K562 (cell line): ENCODE measurements at regions not wholly inside any gene's neighbourhood (a gene's known extent, or its start where the extent isn't known, plus 50 kb on each side); places are given as distances from the start of the nearest gene placed in this dataset.

Experiments used
- ATAC-seq: fragments of 200-7000 bp; cut with Tn5 transposase; 3 replicates; pipeline ENCODE4 v1.9.1; 2020; ENCODE audit warnings: moderate library complexity
- BruUV-seq: library from RNA; stranded (reverse); fragments of 400-500 nt; replicated peaks from 2 replicates; lab custom pipeline; 2021; lab: Mats Ljungman, UMichigan
- CTCF ChIA-PET: fragments of 300-600 bp; formaldehyde crosslinking; extraction: SDS; loops from one replicate; lab custom pipeline; 2021; ENCODE audit warnings: low intra/inter-chr PET ratio; lab: Yijun Ruan, JAX
- POLR2A ChIA-PET: fragments of 300-600, 350-650 bp; sonication (Branson Sonifier 250); formaldehyde crosslinking; extraction: SDS; loops from one replicate; lab custom pipeline; 2021; ENCODE audit warnings: antibody characterized with exemption, inconsistent platforms; lab: Yijun Ruan, JAX
- DNase-seq, 4 experiments: peaks; one replicate each; pipeline versions ENCODE4 v3.0.0 to v3.0.0-alpha.2; 2011 to 2018; ENCODE audit warnings: low spot score in 3 of 4, mixed read lengths in 3 of 4; ENCODE audit errors: extremely low read depth in 1 of 4
- FAIRE-seq: peaks from 2 replicates; lab custom pipeline; 2011; peaks lifted over from hg19 to GRCh38; lab: Jason Lieb, UNC
- H2AFZ ChIP-seq: 2 replicates; pipeline ENCODE4 v1.6.0; 2011; ENCODE audit warnings: low read depth, low read length, control low read depth, inconsistent platforms
- H3K27ac ChIP-seq: fragments of 200-600 bp; 3 replicates; pipeline ENCODE4 v1.8.0; 2011; ENCODE audit warnings: low read depth, mild to moderate bottlenecking, control low read depth, inconsistent platforms, low read length, moderate library complexity, mixed read lengths; ENCODE audit errors: extremely low read depth
- H3K27me3 ChIP-seq, 2 experiments: fragments of 300-600 bp in 1 of 2; 2 replicates in 1 of 2; 3 replicates in 1 of 2; pipeline versions ENCODE4 v1.6.0 to v1.8.0; 2011; ENCODE audit warnings: inconsistent platforms in 2 of 2, low read length in 2 of 2, mild to moderate bottlenecking in 1 of 2, mixed read lengths in 1 of 2, moderate library complexity in 1 of 2; ENCODE audit not compliant: control insufficient read depth in 2 of 2, insufficient read depth in 2 of 2
- H3K36me3 ChIP-seq: fragments of 300-600 bp; 3 replicates; pipeline ENCODE4 v1.8.0; 2011; ENCODE audit warnings: mild to moderate bottlenecking, low read length, inconsistent platforms; ENCODE audit not compliant: control insufficient read depth, insufficient read depth
- H3K4me1 ChIP-seq, 2 experiments: fragments of 200-600 bp in 1 of 2; replicated peaks in 1 of 2; 2 replicates in 1 of 2; 3 replicates in 1 of 2; pipeline versions ENCODE4 v1.5.1 to v1.8.0; 2011; ENCODE audit warnings: inconsistent platforms in 2 of 2, low read length in 2 of 2, mild to moderate bottlenecking in 1 of 2, mixed read lengths in 1 of 2, moderate library complexity in 1 of 2; ENCODE audit not compliant: control insufficient read depth in 2 of 2, insufficient read depth in 2 of 2
- H3K4me2 ChIP-seq: 2 replicates; pipeline ENCODE4 v1.6.1; 2011; ENCODE audit warnings: low read length, control low read depth, inconsistent platforms, mixed read lengths; ENCODE audit not compliant: insufficient read depth
- H3K4me3 ChIP-seq: fragments of 200-600 bp; sonication (generic), shearing (Covaris generic); 2 replicates; pipeline ENCODE4 v1.5.1; 2016; ENCODE audit warnings: control low read depth, inconsistent platforms
- H3K79me2 ChIP-seq: fragments of 200-600 bp; 3 replicates; pipeline ENCODE4 v1.8.0; 2011; ENCODE audit warnings: low read length, inconsistent platforms; ENCODE audit not compliant: control insufficient read depth, insufficient read depth
- H3K9ac ChIP-seq, 2 experiments: 2 replicates each; pipeline versions ENCODE4 v1.6.0 to v1.6.1; 2011; ENCODE audit warnings: low read depth in 2 of 2, low read length in 2 of 2, control low read depth in 1 of 2, inconsistent platforms in 1 of 2, mild to moderate bottlenecking in 1 of 2, mixed read lengths in 1 of 2; ENCODE audit not compliant: insufficient read depth in 1 of 2
- H3K9me1 ChIP-seq: one replicate; pipeline ENCODE4 v1.6.0; 2011; ENCODE audit warnings: inconsistent platforms, mild to moderate bottlenecking, low read length, moderate library complexity; ENCODE audit not compliant: control insufficient read depth, insufficient read depth
- H3K9me3 ChIP-seq: replicated peaks from 2 replicates; pipeline ENCODE4 v1.5.1; 2011; ENCODE audit warnings: low read depth, low read length, inconsistent platforms; ENCODE audit not compliant: control insufficient read depth, insufficient read depth
- H4K20me1 ChIP-seq: replicated peaks from 2 replicates; pipeline ENCODE4 v1.6.1; 2011; ENCODE audit warnings: low read length, inconsistent platforms, mixed read lengths; ENCODE audit not compliant: control insufficient read depth, insufficient read depth
- BACH1 ChIP-seq: fragments of 200-800 bp; sonication (Bioruptor generic); IDR thresholded peaks from 2 replicates; pipeline ENCODE4 v1.6.1; 2016; ENCODE audit warnings: missing genetic modification characterization, missing compliant biosample characterization
- BDP1 ChIP-seq: IDR thresholded peaks from 3 replicates; pipeline ENCODE4 v1.6.1; 2011; ENCODE audit not compliant: insufficient read length, insufficient read depth
- HEY1 ChIP-seq: fragments of 250-450 bp; sonication (Bioruptor Pico); IDR thresholded peaks from 2 replicates; pipeline ENCODE4 v1.5.0; 2020; ENCODE audit warnings: mild to moderate bottlenecking, moderate library complexity, borderline replicate concordance
- NFIC ChIP-seq: fragments of 450-650 bp; IDR thresholded peaks from 2 replicates; pipeline ENCODE4 v1.6.1; 2017; ENCODE audit warnings: mild to moderate bottlenecking, inconsistent platforms
- NFIX ChIP-seq: fragments of 250-450 bp; sonication (Bioruptor Pico); IDR thresholded peaks from 2 replicates; pipeline ENCODE4 v1.4.0; 2020; ENCODE audit warnings: low read depth, mild to moderate bottlenecking, moderate library complexity
- RNF2 ChIP-seq: sonication (generic); IDR thresholded peaks from 2 replicates; pipeline ENCODE4 v1.6.1; 2016
- ZFP36 ChIP-seq: fragments of 150-350 bp; IDR thresholded peaks from 2 replicates; pipeline ENCODE4 v1.6.1; 2018; ENCODE audit warnings: low read length, low read depth; ENCODE audit not compliant: partially characterized antibody
- ZNF324 ChIP-seq: fragments of 250-450 bp; sonication (Bioruptor Pico); IDR thresholded peaks from 2 replicates; pipeline ENCODE4 v1.4.0; 2020; ENCODE audit warnings: mild to moderate bottlenecking
- WGBS: fragments of 100-300 bp; shearing (Covaris generic); methylation state at CpG from one replicate; pipeline ENCODE4 v1.1.6; 2016; ENCODE audit warnings: low coverage, mixed read lengths; ENCODE audit not compliant: insufficient coverage; ENCODE audit errors: missing lambda C conversion rate; 5-methylcytosine and 5-hydroxymethylcytosine counted together
- in situ Hi-C: fragments of 300-500 bp; cut with MboI; formaldehyde crosslinking; loops from 4 replicates; pipeline ENCODE4 v1.15.0; 2018; ENCODE audit warnings: inconsistent platforms, mixed read lengths
- intact Hi-C: fragments of 100-400 bp; cut with micrococcal nuclease; formaldehyde crosslinking; loops from 2 replicates; pipeline ENCODE4 v1.14.2; 2022
- TF ChIP-seq, protein P1 (sequence below): sonication (generic); formaldehyde crosslinking; IDR thresholded peaks from 2 replicates; pipeline ENCODE4 v1.8.0; 2022; ENCODE audit warnings: mild to moderate bottlenecking, missing genetic modification reagents

DNA sequence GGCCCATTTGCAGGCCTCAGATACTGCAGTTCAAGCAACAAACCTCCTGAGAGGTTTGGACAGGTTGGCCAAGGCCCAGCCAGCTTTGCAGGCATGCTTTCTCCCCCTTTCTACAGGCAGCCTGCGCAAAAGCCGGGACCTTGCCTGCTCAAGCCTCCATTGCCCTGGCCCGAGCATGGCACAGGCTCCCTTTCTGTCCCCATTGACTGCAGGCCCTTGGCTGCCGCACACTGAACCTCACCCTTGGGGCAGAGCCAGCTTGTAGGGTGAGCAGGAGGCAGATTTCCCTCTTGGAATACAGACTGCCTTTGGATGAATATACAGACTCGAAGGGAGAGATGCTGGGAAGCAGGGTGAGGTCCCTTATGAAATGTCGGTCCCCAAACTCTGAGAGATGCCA is 461.7 kb upstream of the PROK2 start (continued):
- TF ChIP-seq, protein P1, sequence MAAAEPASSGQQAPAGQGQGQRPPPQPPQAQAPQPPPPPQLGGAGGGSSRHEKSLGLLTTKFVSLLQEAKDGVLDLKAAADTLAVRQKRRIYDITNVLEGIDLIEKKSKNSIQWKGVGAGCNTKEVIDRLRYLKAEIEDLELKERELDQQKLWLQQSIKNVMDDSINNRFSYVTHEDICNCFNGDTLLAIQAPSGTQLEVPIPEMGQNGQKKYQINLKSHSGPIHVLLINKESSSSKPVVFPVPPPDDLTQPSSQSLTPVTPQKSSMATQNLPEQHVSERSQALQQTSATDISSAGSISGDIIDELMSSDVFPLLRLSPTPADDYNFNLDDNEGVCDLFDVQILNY: no peak
- no peak for TF ChIP-seq ZNF324 (CRISPR knock-in tag)
- no peak for TF ChIP-seq ZFP36
- no peak for TF ChIP-seq HEY1 (CRISPR knock-in tag)
- no peak for TF ChIP-seq BDP1
- no peak for TF ChIP-seq RNF2

DNA sequence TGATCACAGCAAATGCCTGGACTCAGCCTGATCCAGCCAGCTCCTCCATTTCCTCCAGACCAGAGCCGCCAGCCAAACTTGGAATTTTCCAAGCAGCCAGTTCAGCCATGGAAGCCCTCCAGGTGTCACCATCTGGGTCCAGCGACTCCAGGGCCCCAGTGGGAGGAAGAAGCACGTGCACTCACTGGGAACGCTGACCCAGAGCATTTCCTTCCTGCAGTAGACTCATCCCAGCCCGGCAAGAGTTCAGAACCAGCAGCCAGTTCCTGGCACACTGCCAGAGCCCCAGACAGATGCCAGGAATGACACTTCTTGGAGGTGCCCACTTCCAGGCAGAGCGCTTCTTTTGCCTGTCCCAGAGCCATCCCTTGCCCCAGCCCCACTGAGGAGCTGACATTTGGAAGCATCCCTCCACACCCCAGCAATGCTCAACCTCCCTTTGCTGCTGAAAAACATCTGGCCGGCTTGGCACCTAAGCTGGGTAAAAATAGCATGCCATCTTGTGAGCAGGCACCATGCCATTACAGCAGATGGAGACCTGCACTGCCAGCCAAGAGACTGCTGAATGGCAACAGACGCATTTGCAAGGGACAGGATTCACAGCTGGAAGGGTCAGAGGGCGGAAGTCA is 460.3 kb upstream of the PROK2 start:
- CTCF ChIA-PET: no interaction called here
- H3K4me1 ChIP-seq: no peaks in the 10 kb centered on the region
- POLR2A ChIA-PET: no interaction called here
- H3K4me3 ChIP-seq: no peak overlapping the region
- intact Hi-C loops: no loop called here
- no peak overlapping the region for H3K4me2 ChIP-seq
- H2AFZ ChIP-seq: no peak overlapping the region
- ATAC-seq (no peak), FAIRE-seq (no peak), DNase-seq (no peak)
- no peaks in the 10 kb centered on the region for H3K36me3 ChIP-seq
- in situ Hi-C loops: no loop called here
- H3K9me1 ChIP-seq: no peaks in the 10 kb centered on the region
- no TSS peak for BruUV-seq
- no peaks in the 10 kb centered on the region for H3K27me3 ChIP-seq
- no peak for TF ChIP-seq BACH1
- TF ChIP-seq NFIX (CRISPR knock-in tag): peak; percentile 64
- TF ChIP-seq NFIC: peak; percentile 87
- no peak overlapping the region for H3K27ac ChIP-seq
- H3K9ac ChIP-seq: no peak overlapping the region; a peak in 1 of 4 replicates
- no peaks in the 10 kb centered on the region for H3K9me3 ChIP-seq
- no peaks in the 10 kb centered on the region for H3K79me2 ChIP-seq
- 43% methylated on average over 7 of the region's 9 CpGs for WGBS
- no peaks in the 10 kb centered on the region for H4K20me1 ChIP-seq
